Parathyroid adenoma (tissue), 2 donors: ENCODE measurements at regions not wholly inside any gene's neighbourhood (a gene's known extent, or its start where the extent isn't known, plus 50 kb on each side); places are given as distances from the start of the nearest gene placed in this dataset.

Source experiments
- H2AFZ ChIP-seq: fragments of 300-600 bp; sonication (generic); one replicate; pipeline ENCODE4 v1.7.0; 2017; ENCODE audit warnings: antibody characterized with exemption, mild to moderate bottlenecking
- H3K27ac ChIP-seq: fragments of 300-600 bp; sonication (generic); one replicate; pipeline ENCODE4 v1.7.0; 2017
- H3K27me3 ChIP-seq: fragments of 300-600 bp; sonication (generic); one replicate; pipeline ENCODE4 v1.7.0; 2017; ENCODE audit warnings: low read length; ENCODE audit not compliant: control insufficient read depth, insufficient read depth
- H3K36me3 ChIP-seq: fragments of 300-600 bp; sonication (generic); one replicate; pipeline ENCODE4 v1.7.0; 2017; ENCODE audit warnings: low read length; ENCODE audit not compliant: control insufficient read depth, insufficient read depth
- H3K4me1 ChIP-seq: fragments of 300-600 bp; sonication (generic); one replicate; pipeline ENCODE4 v1.7.0; 2017; ENCODE audit warnings: control low read depth
- H3K4me2 ChIP-seq: fragments of 300-600 bp; sonication (generic); one replicate; pipeline ENCODE4 v1.7.0; 2017; ENCODE audit warnings: low read length
- H3K4me3 ChIP-seq: fragments of 300-600 bp; sonication (generic); one replicate; pipeline ENCODE4 v1.7.0; 2017; ENCODE audit warnings: low read depth, low read length
- H3K79me2 ChIP-seq: fragments of 300-600 bp; sonication (generic); one replicate; pipeline ENCODE4 v1.7.0; 2017; ENCODE audit warnings: control low read depth
- H3K9ac ChIP-seq: fragments of 300-600 bp; sonication (generic); one replicate; pipeline ENCODE4 v1.7.0; 2017; ENCODE audit warnings: mild to moderate bottlenecking
- H3K9me3 ChIP-seq: fragments of 300-600 bp; sonication (generic); one replicate; pipeline ENCODE4 v1.7.0; 2017; ENCODE audit warnings: low read length; ENCODE audit not compliant: control insufficient read depth
- CTCF ChIP-seq: fragments of 300-600 bp; sonication (generic); IDR thresholded peaks from one replicate; pipeline ENCODE4 v1.7.0; 2017; ENCODE audit warnings: antibody characterized with exemption, mild to moderate bottlenecking
- donor health status: primary hyperparathyroidism.

GRCh38 chr2:222802514-222803196, 58.2 kb upstream of the ACSL3 start:
- Histone ChIP-seq H3K27me3 (no peaks in the 10 kb centered on the region), H3K79me2 (peaks cover 3% of the 10 kb centered on the region), H2AFZ (peak overlapping the region; percentile 39), H3K4me2 (no peak overlapping the region), H3K4me3 (no peak overlapping the region), H3K9me3 (no peaks in the 10 kb centered on the region), H3K4me1 (peaks cover 41% of the 10 kb centered on the region), H3K27ac (no peak overlapping the region), H3K9ac (no peak overlapping the region), H3K36me3 (no peaks in the 10 kb centered on the region)
- no peak for TF ChIP-seq CTCF

GRCh38 chr2:222804351-222804750, 56.5 kb upstream of the ACSL3 start:
- peak overlapping the region; percentile 5 for H2AFZ ChIP-seq
- no peak overlapping the region for H3K4me2 ChIP-seq
- no peaks in the 10 kb centered on the region for H3K27me3 ChIP-seq
- H3K9ac ChIP-seq: no peak overlapping the region
- peaks cover 3% of the 10 kb centered on the region for H3K79me2 ChIP-seq
- H3K9me3 ChIP-seq: no peaks in the 10 kb centered on the region
- no peak overlapping the region for H3K4me3 ChIP-seq
- H3K27ac ChIP-seq: no peak overlapping the region
- TF ChIP-seq CTCF: no peak
- H3K4me1 ChIP-seq: peaks cover 39% of the 10 kb centered on the region
- no peaks in the 10 kb centered on the region for H3K36me3 ChIP-seq

- Histone ChIP-seq H3K36me3 (no peaks in the 10 kb centered on the region), H3K4me1 (peaks cover 34% of the 10 kb centered on the region), H3K4me2 (no peak overlapping the region), H3K27me3 (no peaks in the 10 kb centered on the region), H3K9ac (no peak overlapping the region), H3K27ac (peak overlapping the region; percentile 58), H2AFZ (peak overlapping the region; percentile 73), H3K9me3 (no peaks in the 10 kb centered on the region), H3K79me2 (no peaks in the 10 kb centered on the region), H3K4me3 (no peak overlapping the region)
- no peak for TF ChIP-seq CTCF
Measured at GRCh38 chr2:222805591-222806304, 55.1 kb upstream of the ACSL3 start.

- peaks cover 34% of the 10 kb centered on the region for H3K4me1 ChIP-seq
- peak overlapping the region; percentile 2 for H3K4me2 ChIP-seq
- no peak overlapping the region for H3K4me3 ChIP-seq
- H3K79me2 ChIP-seq: no peaks in the 10 kb centered on the region
- H2AFZ ChIP-seq: peak overlapping the region; percentile 73
- H3K9me3 ChIP-seq: no peaks in the 10 kb centered on the region
- TF ChIP-seq CTCF: no peak
- no peaks in the 10 kb centered on the region for H3K36me3 ChIP-seq
- H3K27me3 ChIP-seq: no peaks in the 10 kb centered on the region
- H3K27ac ChIP-seq: peak overlapping the region; percentile 58
- H3K9ac ChIP-seq: no peak overlapping the region
Measured at GRCh38 chr2:222806526-222807137, 54.2 kb upstream of the ACSL3 start.
